GM18505 (cell line): ENCODE measurements at regions not wholly inside any gene's neighbourhood (a gene's known extent, or its start where the extent isn't known, plus 50 kb on each side); places are given as distances from the start of the nearest gene placed in this dataset.

Experiments
- ATAC-seq: cut with Tn5 transposase; IDR thresholded peaks from one replicate; pipeline ENCODE4 v1.9.1; 2021; ENCODE audit not compliant: unreplicated experiment
- POLR2A ChIP-seq: IDR thresholded peaks from 4 replicates; pipeline ENCODE4 v1.6.1; 2011; ENCODE audit warnings: borderline replicate concordance; ENCODE audit not compliant: insufficient read depth, insufficient read length; ENCODE audit errors: extremely low read depth

DNA sequence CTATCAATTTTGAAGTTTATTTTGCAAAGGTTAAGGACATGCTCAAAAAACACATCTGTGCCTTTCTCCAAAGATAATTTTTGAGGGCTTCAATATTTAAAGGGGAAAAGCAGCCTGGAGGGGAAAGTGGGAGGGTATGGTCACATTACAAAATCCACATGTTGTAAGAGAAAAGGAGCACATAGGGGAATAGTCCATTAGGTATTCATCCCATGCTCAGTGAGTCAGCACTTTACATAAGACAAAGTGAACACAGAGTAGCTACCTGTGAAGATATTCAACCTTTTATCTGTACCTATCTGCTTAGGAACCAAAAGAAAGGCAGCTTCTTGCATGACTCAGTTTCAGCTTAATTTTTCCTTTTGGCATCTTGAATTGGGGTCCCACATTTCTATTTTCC, 932.0 kb downstream of the SLITRK6 start:
- TF ChIP-seq POLR2A, result no peak

DNA sequence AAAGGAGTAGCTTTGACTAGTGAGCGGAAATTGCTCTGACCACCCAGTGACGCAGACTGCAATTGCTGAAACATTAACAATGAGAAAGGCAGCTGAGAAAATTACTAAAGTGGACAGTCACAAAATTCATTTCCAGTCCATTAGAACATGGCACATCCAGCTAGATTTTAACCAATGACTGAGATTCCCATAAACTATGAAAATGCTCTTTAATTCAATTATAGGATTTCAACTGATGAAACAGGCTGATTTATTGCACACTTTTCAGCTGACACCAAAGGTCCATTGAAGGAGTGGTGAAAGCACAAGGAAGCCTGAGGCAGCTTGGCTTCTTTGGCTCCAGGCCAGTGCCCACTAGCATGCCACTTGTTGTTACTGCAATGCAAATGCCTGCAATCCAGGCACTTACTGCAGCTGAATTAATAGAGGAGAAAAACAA, 933.4 kb downstream of the SLITRK6 start:
- no peak for ATAC-seq
- no peak for TF ChIP-seq POLR2A

More for the DNA sequence above, 932.0 kb downstream of the SLITRK6 start:
- no peak for ATAC-seq

DNA sequence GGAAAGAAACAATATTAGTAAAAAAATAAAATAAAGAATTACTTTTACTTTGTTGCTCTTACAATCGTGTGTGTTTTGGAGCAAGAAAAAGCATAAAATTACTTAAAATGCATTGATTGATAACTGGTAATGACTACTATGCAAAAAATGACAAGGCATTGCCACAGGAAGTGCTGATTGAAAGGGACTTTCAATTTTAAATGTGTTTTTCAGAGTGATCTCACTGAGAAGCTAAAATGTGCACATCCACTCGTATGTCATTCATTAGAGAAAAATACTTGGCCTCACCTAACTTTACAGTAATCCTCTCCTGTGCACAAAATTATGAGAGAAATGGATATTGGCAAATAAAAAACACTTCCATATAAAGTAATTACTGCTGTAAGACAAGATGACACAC, 934.9 kb downstream of the SLITRK6 start:
- TF ChIP-seq POLR2A, result no peak
- no peak for ATAC-seq

DNA sequence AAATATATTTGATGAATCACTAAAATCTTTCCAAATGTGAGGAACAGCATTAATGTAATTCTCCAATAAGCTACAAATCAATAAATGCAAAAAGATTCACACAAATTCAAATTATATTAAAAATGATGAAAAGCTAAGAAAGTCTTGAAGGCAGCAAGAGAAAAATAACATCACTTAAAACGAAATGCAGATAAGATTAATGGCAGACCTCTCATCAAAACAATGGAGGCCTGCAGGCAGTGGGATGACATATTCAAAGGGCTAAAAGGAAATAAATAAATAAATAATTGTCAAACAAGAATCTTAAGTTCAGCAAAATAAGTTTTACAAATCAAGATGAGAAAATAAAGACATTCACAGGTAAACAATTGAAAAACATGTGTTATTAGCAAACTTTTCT, 952.1 kb downstream of the SLITRK6 start:
- no peak for ATAC-seq
- no peak for TF ChIP-seq POLR2A

DNA sequence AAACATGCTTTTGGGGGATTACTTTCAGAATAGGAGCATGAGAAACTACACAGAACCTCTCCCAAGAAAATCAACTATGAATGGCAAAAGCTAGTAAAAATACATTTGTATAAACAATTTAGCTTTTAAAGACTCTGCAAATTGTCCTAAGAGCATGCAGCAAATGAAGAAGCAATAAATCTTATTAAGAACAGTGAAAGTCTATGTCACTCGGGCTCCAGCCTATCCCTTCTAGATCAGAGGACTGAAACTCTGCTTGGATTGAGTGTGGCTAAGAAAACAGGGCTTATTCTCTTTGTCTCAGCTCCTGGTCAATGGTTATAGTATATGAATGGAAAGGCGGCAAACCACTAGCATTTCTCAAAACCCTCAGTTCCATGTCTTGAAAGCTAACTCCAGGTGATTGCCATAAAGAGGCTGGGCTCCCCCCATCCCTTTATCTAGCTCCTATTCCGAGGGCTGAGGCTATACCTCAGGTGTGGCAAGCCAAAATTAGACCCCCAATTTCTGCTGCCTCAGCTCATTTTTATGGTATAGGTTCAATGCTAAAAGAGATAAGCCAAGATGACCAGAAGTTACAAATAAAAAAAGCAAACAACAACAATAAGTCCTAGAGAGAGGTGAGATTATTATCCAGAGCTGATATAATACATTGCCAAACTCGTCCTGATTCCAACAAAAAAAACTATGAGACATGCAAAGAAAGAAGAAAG, 953.2 kb downstream of the SLITRK6 start:
- ATAC-seq, result no peak
- TF ChIP-seq POLR2A, result no peak

DNA sequence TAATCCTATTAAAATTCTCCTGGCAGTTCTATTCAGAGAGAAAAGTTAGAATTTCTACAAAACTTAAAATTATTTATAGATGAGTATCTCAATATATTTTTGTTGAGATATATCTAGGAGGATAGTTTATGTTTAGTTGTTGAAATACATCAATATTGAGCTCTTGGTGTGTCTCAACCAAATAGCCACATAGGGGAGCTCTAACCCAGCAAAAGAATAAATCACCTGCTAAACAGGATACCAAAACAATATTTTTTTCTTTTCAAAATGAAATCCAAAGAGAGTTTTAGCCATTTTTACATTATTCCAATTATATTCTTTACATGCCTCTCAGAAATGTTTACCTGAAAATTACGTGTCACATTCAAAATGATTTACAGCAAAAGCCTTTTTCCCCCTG, 954.7 kb downstream of the SLITRK6 start:
- ATAC-seq, result no peak
- no peak for TF ChIP-seq POLR2A

DNA sequence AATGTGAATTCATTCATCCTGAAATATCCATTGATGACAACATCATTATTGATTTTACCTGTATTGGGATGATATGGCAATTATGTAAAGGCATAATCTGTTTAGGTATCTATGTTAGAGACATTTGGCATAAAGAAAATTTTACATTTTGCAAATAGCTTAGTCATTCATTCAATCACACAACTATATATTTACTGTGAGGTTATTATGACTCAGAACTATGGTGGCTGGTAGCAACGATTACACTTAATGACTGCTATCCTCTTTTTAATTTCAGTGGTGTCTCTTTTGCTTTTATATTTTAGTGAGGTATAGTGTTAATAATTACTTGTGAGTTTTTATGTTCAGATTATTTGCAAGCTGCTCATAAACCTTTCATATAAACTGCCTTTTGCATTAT, 955.9 kb downstream of the SLITRK6 start:
- no peak for TF ChIP-seq POLR2A
- no peak for ATAC-seq

DNA sequence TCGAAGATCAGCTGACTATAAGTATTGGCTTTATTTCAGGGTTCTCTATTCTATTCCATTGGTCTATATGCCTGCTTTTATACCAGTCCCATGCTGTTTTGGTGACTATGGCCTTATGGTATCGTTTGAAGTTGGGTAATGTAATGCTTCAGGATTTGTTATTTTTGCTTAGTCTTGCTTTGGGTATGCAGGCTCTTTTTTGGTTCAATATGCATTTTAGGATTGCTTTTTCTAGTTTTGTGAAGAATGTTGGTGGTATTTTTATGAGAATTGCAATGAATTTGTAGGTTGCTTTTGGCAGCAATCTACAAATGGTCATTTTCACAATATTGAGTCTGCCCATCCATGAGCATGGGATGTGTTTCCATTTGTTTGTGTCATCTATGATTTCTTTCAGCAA, 951.9 kb upstream of the SLITRK1 start:
- no peak for ATAC-seq
- TF ChIP-seq POLR2A, result no peak

DNA sequence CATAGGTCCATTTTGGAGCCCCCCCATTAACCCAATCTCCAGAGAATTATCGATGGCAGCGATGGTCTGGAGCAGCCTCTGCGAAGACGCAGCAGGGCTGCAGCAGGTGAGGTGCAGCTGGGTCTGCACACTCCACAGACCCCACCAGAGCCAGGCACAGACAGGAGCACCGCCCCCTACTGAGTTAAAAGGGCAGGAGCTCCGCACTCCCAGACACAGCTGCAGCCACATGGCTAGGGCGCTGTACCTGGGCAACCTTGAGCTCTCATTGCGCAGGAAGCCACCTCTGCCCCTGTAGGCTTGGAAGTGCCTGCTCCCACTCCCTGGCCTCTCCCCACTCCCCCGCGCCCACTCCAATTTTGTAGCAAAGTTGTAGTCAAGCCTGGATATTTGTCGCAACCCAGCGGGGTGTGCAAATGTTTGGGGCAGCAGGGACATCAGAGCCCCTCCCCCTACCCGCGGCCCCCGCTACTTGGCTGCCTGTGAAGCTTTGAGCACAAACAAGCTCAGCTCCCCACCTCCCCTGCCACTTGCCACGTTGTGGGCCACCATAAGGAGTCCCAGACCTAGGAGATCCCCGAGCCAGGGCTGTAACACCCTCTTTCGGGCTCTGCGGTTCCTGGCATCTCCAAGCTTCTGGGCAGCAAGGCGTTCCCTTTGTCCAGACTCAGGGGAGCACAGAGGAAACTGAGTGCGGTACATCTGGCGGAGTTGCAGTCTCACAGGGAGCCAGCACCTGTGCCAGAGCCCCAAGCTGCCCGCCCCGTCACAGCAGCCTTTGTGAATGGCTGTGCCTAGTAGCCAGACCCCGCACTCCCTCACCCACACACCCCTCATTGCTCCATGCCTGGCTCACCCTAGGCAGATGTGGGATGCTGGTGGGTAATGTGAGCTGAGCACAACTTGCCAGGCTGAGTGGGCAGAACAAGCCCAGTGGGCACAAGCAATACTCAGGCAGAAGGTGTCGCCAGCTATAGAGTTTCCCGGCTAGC, 949.7 kb upstream of the SLITRK1 start:
- ATAC-seq, result no peak
- no peak for TF ChIP-seq POLR2A

DNA sequence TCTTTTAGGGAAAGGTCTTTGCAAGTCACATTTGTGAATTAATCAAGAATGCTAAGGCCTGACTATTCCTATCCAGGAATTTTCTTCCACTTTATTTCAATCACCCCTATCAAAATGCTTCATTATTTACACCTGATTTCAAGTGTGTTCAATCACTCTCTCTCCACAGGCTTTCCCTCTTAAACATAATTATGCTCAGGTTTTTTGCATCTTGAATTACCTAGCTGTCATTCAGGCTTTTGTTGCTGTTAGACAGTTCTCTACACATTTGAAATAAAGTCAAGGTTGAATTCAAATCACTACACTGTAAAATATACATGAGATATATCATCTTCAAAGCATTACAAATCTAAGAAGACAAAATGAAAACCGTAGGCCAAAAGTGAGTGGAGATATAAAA, 941.3 kb upstream of the SLITRK1 start:
- no peak for TF ChIP-seq POLR2A
- no peak for ATAC-seq

DNA sequence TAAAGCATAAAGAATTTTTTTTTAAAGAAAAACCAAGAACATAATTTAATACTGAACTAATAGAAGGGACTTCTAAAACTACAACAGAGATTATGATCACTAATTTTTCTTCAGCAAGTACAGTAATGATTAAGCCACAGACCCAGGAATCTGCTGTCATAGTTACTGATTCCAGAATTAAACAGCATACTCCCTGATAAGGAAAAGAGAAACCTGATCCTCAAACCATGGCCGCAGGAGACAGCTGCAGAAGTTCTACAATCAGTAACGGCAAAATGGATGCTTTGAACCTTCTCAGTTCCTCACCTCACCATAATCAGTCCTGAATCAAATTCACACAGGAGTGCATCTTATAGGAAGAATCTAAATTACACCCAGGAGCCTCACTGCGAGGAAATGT, 939.0 kb upstream of the SLITRK1 start:
- TF ChIP-seq POLR2A, result no peak
- ATAC-seq, result no peak

DNA sequence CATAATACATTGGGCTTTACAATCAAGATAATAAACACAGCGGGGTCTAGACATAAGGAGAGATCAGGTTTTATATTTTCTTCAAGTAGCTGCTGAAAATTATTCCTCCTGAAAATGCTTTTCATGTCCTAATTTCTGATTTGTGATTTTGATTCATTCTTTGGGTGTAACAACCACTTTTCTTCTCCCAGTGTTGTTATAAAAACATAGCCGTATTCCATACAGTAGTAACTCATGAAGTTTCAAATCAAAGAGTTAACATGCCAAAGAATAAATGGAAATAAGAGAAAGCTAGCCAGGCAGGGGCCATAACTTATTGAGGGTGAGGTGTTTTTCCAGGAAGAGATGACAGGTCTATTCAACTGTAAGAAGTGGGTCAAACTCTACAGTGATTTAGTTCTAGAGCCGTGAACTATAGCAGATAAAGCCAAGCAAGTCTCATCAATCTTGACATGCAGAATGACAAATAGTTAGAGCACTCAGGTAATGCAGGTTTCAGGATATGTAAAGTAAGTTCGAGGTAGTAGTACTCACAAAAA, 934.4 kb upstream of the SLITRK1 start:
- TF ChIP-seq POLR2A, result no peak
- ATAC-seq, result no peak

DNA sequence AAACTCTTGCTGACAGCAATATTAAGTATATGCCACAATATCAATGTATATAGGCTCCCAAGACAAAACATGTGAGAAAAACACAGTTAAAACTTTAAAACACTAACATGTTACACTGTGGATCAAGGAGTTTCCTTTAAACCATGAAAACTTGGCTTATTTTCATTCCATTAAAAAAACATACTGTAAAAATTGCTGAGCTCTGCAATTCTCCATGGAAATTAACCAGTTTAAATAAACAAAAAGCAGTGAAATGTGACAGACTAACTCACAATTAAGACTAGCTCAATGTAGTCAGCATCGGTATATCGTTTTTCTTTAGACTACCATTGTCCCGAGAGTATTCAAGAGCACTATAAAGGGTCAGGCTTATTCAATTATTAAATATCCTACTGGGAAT, 930.5 kb upstream of the SLITRK1 start:
- ATAC-seq, result no peak
- no peak for TF ChIP-seq POLR2A

DNA sequence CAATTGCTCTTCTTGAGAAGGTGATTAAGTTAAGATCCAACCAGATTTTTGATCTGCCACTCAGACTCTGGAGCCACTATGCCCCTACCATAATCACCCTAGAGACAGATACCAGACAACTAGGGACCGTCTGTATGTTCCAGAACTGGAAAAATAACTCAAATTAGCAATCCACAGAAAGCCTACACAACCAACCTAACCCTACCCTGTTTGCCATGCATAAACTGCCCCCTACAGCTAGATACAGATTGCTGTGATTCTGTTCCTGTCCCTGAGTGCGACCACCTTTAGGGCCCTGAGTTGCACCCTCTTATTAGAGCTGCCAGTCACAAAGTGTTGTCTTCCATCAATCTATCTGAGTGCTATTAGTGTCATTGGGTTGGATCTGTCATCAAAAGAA, 929.8 kb upstream of the SLITRK1 start:
- ATAC-seq, result no peak

DNA sequence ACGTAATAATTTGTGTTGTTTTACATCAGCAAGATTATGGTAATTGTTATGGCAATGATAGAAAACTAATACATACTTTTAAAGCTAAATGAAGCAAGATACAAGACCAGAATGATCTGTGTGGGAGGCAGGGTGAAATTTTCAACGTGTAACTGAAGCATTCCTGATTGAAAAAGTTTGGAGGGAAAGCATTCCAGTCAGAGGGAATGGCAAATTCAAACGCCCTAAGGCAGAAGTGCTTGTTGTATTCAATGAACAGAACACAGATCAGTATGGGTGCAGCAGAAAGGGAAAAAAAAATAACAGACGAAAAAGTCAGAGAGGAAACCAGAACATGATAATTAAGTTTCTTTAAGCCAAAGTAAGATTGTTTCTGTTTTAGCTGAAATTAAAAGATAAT, 928.5 kb upstream of the SLITRK1 start:
- no peak for ATAC-seq
- no peak for TF ChIP-seq POLR2A

More for the DNA sequence above, 929.8 kb upstream of the SLITRK1 start:
- TF ChIP-seq POLR2A, result no peak

DNA sequence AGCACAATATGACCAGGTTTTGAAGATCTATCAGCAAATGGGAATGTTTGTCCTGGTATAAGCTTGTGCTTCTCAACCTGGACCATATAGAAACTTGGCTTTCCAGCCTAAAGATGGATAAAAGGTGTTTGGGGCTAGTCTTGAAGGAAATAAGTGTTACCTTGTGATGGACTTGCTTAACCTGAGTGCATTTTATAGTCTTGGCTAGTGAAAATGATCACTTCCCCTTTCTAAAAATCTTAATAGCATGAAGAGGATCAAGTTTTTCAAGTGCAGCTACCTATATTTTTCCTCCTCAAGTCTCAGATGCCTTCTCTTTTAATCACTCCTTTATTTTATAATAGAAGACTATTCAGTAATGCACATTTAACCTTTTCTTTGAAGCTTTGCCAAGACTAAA, 919.8 kb upstream of the SLITRK1 start:
- ATAC-seq, result no peak
- TF ChIP-seq POLR2A, result no peak
